Erythroblast (primary cell): ENCODE measurements at regions not wholly inside any gene's neighbourhood (a gene's known extent, or its start where the extent isn't known, plus 50 kb on each side); places are given as distances from the start of the nearest gene placed in this dataset.

Experiments
- GATA1 ChIP-seq: IDR thresholded peaks from 2 replicates; pipeline ENCODE4 v1.6.1; 2011; ENCODE audit warnings: low read depth, mild to moderate bottlenecking, control low read depth, low read length, moderate library complexity
- POLR2A ChIP-seq: IDR thresholded peaks from 2 replicates; pipeline ENCODE4 v1.6.1; 2011; ENCODE audit warnings: mild to moderate bottlenecking, low read length

DNA sequence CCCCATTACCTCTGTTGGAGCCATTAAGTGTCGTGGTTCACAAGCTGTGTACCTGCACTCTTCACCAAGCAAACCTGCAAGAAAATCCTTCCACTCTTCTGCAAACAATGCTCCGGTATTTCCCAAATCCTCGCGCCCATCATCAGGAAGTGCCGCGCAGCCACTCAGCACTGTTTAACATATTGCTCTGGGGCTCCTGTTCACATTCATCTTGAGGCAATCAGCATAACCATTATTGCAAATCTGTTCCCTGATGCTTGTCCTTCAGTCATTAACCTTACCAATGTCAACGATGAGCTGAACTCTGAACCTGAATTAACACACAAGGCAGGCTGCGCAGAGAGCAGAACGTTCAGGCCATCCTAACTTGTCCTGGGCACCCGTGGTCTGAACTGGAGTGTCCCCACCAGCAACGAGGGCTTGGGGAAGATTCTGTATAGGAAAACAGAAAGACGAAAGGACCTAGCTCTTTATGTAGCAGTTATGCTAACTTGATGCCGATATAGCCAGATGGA lies 751.4 kb upstream of the AUTS2 start:
- no peak for TF ChIP-seq POLR2A
- TF ChIP-seq GATA1 = no peak
